ENCODE measurements at regions not wholly inside any gene's neighbourhood (a gene's known extent, or its start where the extent isn't known, plus 50 kb on each side); places are given as distances from the start of the nearest gene placed in this dataset.
"Not testable (repeated sequence)": the region's sequence is repeated elsewhere in the genome, so short reads cannot be mapped to it uniquely, and the experiment has no call there.

DNA sequence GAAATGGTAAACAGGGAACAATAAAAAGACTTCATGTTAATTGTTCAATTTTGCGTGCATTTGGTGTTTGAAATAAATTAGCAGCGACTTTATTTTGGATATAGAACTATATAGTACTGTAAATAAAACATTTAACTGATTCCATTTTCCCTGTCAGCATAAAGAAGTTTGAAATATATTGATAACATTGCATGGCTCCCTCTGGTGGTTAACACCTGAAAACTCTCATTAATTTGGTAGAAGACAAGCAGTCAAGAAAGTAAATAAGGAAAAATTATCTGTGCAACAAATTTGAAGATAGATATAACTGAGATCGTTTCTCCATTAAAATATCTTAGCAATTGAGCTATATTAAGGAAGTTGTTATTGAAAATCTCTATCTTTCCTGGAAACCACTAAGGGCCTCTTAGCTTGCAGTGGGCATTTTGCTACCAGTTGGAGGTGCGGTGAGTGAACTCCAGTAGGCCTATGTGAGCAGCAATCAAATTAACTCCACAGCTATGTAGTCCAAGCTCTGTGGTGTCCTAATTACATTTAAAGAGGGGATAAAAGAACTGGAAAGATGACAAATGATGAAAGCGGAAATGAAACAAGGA lies 435.7 kb upstream of the FKBP1C start:
- Histone ChIP-seq H3K4me2 (ENCODE audit: low read length) (no peak overlapping the region), H3K27me3 (ENCODE audit: insufficient read depth, low read length) (no peaks in the 10 kb centered on the region), H3K9me3 (ENCODE audit: control insufficient read depth in 1 of 2, insufficient read depth in 1 of 2, low read depth in 1 of 2, low read length in 2 of 2) (peaks cover 0 to 9% of the 10 kb centered on the region in 2 experiments; a peak in 2 of 4 replicates), H3K36me3 (ENCODE audit: control insufficient read depth in 1 of 2, insufficient read depth in 2 of 2, low read length in 2 of 2) (no peaks in the 10 kb centered on the region), H3K9me2 (ENCODE audit: insufficient read depth) (no peaks in the 10 kb centered on the region), H3K4me1 (ENCODE audit: control insufficient read depth in 1 of 2, insufficient read depth in 2 of 2, low read length in 2 of 2) (no peaks in the 10 kb centered on the region), H2AFZ (ENCODE audit: low read depth, low read length, poor library complexity, severe bottlenecking) (no peak overlapping the region), H3K4me3 (replicated peaks in 1 of 2; ENCODE audit: low read depth in 1 of 2, low read length in 2 of 2) (no peak overlapping the region), H3K79me2 (ENCODE audit: insufficient read depth, low read length) (no peaks in the 10 kb centered on the region), H3K9ac (ENCODE audit: low read length) (no peak overlapping the region), H3K27ac (ENCODE audit: low read depth, low read length) (no peak overlapping the region), H4K20me1 (ENCODE audit: insufficient read depth) (no peaks in the 10 kb centered on the region)
- ChIA-PET POLR2A (no interaction called here), CTCF (no interaction called here), RAD21 (ENCODE audit: low non-redundant PET in 1 of 2, low total read pairs in 2 of 2, uncharacterized antibody in 2 of 2, unreplicated experiment in 2 of 2) (no interaction called here)
- no peak for ATAC-seq
- peak; percentile 0 for DNase-seq (ENCODE audit: low read depth, low spot score)
- no peak for TF ChIP-seq ZFX (IDR thresholded peaks at IDR 0.05)
- TF ChIP-seq, protein P1, sequence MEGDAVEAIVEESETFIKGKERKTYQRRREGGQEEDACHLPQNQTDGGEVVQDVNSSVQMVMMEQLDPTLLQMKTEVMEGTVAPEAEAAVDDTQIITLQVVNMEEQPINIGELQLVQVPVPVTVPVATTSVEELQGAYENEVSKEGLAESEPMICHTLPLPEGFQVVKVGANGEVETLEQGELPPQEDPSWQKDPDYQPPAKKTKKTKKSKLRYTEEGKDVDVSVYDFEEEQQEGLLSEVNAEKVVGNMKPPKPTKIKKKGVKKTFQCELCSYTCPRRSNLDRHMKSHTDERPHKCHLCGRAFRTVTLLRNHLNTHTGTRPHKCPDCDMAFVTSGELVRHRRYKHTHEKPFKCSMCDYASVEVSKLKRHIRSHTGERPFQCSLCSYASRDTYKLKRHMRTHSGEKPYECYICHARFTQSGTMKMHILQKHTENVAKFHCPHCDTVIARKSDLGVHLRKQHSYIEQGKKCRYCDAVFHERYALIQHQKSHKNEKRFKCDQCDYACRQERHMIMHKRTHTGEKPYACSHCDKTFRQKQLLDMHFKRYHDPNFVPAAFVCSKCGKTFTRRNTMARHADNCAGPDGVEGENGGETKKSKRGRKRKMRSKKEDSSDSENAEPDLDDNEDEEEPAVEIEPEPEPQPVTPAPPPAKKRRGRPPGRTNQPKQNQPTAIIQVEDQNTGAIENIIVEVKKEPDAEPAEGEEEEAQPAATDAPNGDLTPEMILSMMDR (IDR thresholded peaks at IDR 0.05 in 2 of 3, conservative IDR thresholded peaks at IDR 0.05 in 1 of 3; ENCODE audit: borderline replicate concordance in 1 of 3, insufficient read depth in 1 of 3, low read depth in 2 of 3, low read length in 2 of 3): peak in 2 of 3 experiments; percentile 31 to 61; a peak in 3 of 6 replicates
- intact Hi-C loops (cut with micrococcal nuclease): loop anchor here (5.0 kb wide), 1 partner anchor 497 kb away; no protein-coding TSS in a partner anchor
- no TSS peak for BruUV-seq (replicated peaks)

- H3K4me3 ChIP-seq (replicated peaks in 1 of 2; ENCODE audit: low read depth in 1 of 2, low read length in 2 of 2); H3K27me3 ChIP-seq (ENCODE audit: insufficient read depth, low read length); H3K79me2 ChIP-seq (ENCODE audit: insufficient read depth, low read length); H3K9me2 ChIP-seq (ENCODE audit: insufficient read depth); H3K36me3 ChIP-seq (ENCODE audit: control insufficient read depth in 1 of 2, insufficient read depth in 2 of 2, low read length in 2 of 2); H3K4me1 ChIP-seq (ENCODE audit: control insufficient read depth in 1 of 2, insufficient read depth in 2 of 2, low read length in 2 of 2); intact Hi-C loops (cut with micrococcal nuclease); H2AFZ ChIP-seq (ENCODE audit: low read depth, low read length, poor library complexity, severe bottlenecking); H4K20me1 ChIP-seq (ENCODE audit: insufficient read depth); H3K4me2 ChIP-seq (ENCODE audit: low read length); ATAC-seq; BruUV-seq (replicated peaks); CTCF ChIA-PET; POLR2A ChIA-PET; H3K27ac ChIP-seq (ENCODE audit: low read depth, low read length); DNase-seq (ENCODE audit: low read depth, low spot score); H3K9ac ChIP-seq (ENCODE audit: low read length); RAD21 ChIA-PET (ENCODE audit: low non-redundant PET in 1 of 2, low total read pairs in 2 of 2, uncharacterized antibody in 2 of 2, unreplicated experiment in 2 of 2): not testable (repeated sequence)
- H3K9me3 ChIP-seq (ENCODE audit: control insufficient read depth in 1 of 2, insufficient read depth in 1 of 2, low read depth in 1 of 2, low read length in 2 of 2): peaks cover 7 to 17% of the 10 kb centered on the region in 2 experiments; a peak in 3 of 4 replicates
These were observed 445.1 kb upstream of the FKBP1C start for GRCh38 chr6:62766174-62766573.
